ENCODE measurements at regions not wholly inside any gene's neighbourhood (a gene's known extent, or its start where the extent isn't known, plus 50 kb on each side); places are given as distances from the start of the nearest gene placed in this dataset.

- peaks cover 6% of the 10 kb centered on the region for H3K4me1 Mint-ChIP-seq
- no peaks in the 10 kb centered on the region for H3K36me3 Mint-ChIP-seq (ENCODE audit: insufficient read depth)
- ATAC-seq (replicated peaks; ENCODE audit: extremely low read depth, poor library complexity, severe bottlenecking): no peak
- H3K4me3 Mint-ChIP-seq: no peak overlapping the region
- H3K9me3 Mint-ChIP-seq: no peaks in the 10 kb centered on the region
- DNase-seq (ENCODE audit: low spot score in 2 of 2): no peak
- no peak overlapping the region for H3K27ac Mint-ChIP-seq (ENCODE audit: low read depth)
- H3K27me3 Mint-ChIP-seq: peaks cover 24% of the 10 kb centered on the region
Measured at GRCh38 chr10:8128511-8128910, 74.0 kb downstream of the GATA3 start.

- Mint-ChIP-seq H3K4me1 (peaks cover 6% of the 10 kb centered on the region), H3K36me3 (ENCODE audit: insufficient read depth) (no peaks in the 10 kb centered on the region), H3K27me3 (peaks cover 32% of the 10 kb centered on the region), H3K9me3 (no peaks in the 10 kb centered on the region), H3K4me3 (no peak overlapping the region), H3K27ac (ENCODE audit: low read depth) (no peak overlapping the region)
- ATAC-seq (replicated peaks; ENCODE audit: extremely low read depth, poor library complexity, severe bottlenecking): no peak
- no peak for DNase-seq (ENCODE audit: low spot score in 2 of 2)
Measured at GRCh38 chr10:8129438-8129837, 75.0 kb downstream of the GATA3 start.

GRCh38 chr10:8130973-8131911, 76.8 kb downstream of the GATA3 start:
- ATAC-seq (replicated peaks; ENCODE audit: extremely low read depth, poor library complexity, severe bottlenecking): no peak
- Mint-ChIP-seq H3K27ac (ENCODE audit: low read depth) (no peak overlapping the region), H3K9me3 (no peaks in the 10 kb centered on the region), H3K36me3 (ENCODE audit: insufficient read depth) (no peaks in the 10 kb centered on the region), H3K27me3 (peaks cover 32% of the 10 kb centered on the region), H3K4me1 (peaks cover 6% of the 10 kb centered on the region), H3K4me3 (no peak overlapping the region)
- DNase-seq (ENCODE audit: low spot score in 2 of 2): no peak

GRCh38 chr10:8133146-8133545, 78.7 kb downstream of the GATA3 start:
- Mint-ChIP-seq H3K9me3 (no peaks in the 10 kb centered on the region), H3K27ac (ENCODE audit: low read depth) (peak overlapping the region; percentile 38), H3K4me1 (peaks cover 19% of the 10 kb centered on the region), H3K4me3 (no peak overlapping the region), H3K36me3 (ENCODE audit: insufficient read depth) (no peaks in the 10 kb centered on the region), H3K27me3 (peaks cover 32% of the 10 kb centered on the region)
- ATAC-seq (replicated peaks; ENCODE audit: extremely low read depth, poor library complexity, severe bottlenecking) (no peak), DNase-seq (ENCODE audit: low spot score in 2 of 2) (no peak)

GRCh38 chr10:8136736-8137135, 82.2 kb downstream of the GATA3 start:
- Mint-ChIP-seq H3K4me3 (peak overlapping the region; percentile 66), H3K27me3 (peaks cover 23% of the 10 kb centered on the region), H3K9me3 (no peaks in the 10 kb centered on the region), H3K36me3 (ENCODE audit: insufficient read depth) (no peaks in the 10 kb centered on the region), H3K4me1 (peaks cover 19% of the 10 kb centered on the region), H3K27ac (ENCODE audit: low read depth) (no peak overlapping the region)
- DNase-seq (ENCODE audit: low spot score in 2 of 2) (no peak), ATAC-seq (replicated peaks; ENCODE audit: extremely low read depth, poor library complexity, severe bottlenecking) (no peak)

- Mint-ChIP-seq H3K36me3 (ENCODE audit: insufficient read depth) (no peaks in the 10 kb centered on the region), H3K27ac (ENCODE audit: low read depth) (peak overlapping the region; percentile 16), H3K4me1 (peaks cover 19% of the 10 kb centered on the region), H3K9me3 (no peaks in the 10 kb centered on the region), H3K4me3 (peak overlapping the region; percentile 66), H3K27me3 (peaks cover 18% of the 10 kb centered on the region)
- DNase-seq (ENCODE audit: low spot score in 2 of 2): no peak
- ATAC-seq (replicated peaks; ENCODE audit: extremely low read depth, poor library complexity, severe bottlenecking): peak; percentile 61
Measured at GRCh38 chr10:8137272-8137681, 82.8 kb downstream of the GATA3 start.

GRCh38 chr10:8137726-8138125, 83.2 kb downstream of the GATA3 start:
- ATAC-seq (replicated peaks; ENCODE audit: extremely low read depth, poor library complexity, severe bottlenecking) (no peak), DNase-seq (ENCODE audit: low spot score in 2 of 2) (no peak)
- Mint-ChIP-seq H3K9me3 (no peaks in the 10 kb centered on the region), H3K36me3 (ENCODE audit: insufficient read depth) (no peaks in the 10 kb centered on the region), H3K4me1 (peaks cover 19% of the 10 kb centered on the region), H3K27ac (ENCODE audit: low read depth) (peak overlapping the region; percentile 16), H3K27me3 (peaks cover 16% of the 10 kb centered on the region), H3K4me3 (peak overlapping the region; percentile 66)

GRCh38 chr10:8138471-8138870, 84.0 kb downstream of the GATA3 start:
- peak overlapping the region; percentile 11 for H3K4me3 Mint-ChIP-seq
- no peak overlapping the region for H3K27ac Mint-ChIP-seq (ENCODE audit: low read depth)
- H3K36me3 Mint-ChIP-seq (ENCODE audit: insufficient read depth): no peaks in the 10 kb centered on the region
- peaks cover 9% of the 10 kb centered on the region for H3K27me3 Mint-ChIP-seq
- ATAC-seq (replicated peaks; ENCODE audit: extremely low read depth, poor library complexity, severe bottlenecking) (no peak), DNase-seq (ENCODE audit: low spot score in 2 of 2) (no peak)
- H3K4me1 Mint-ChIP-seq: peaks cover 13% of the 10 kb centered on the region
- no peaks in the 10 kb centered on the region for H3K9me3 Mint-ChIP-seq

GRCh38 chr10:8144496-8144895, 90.0 kb downstream of the GATA3 start:
- Mint-ChIP-seq H3K36me3 (ENCODE audit: insufficient read depth) (no peaks in the 10 kb centered on the region), H3K27ac (ENCODE audit: low read depth) (no peak overlapping the region), H3K4me3 (no peak overlapping the region), H3K4me1 (no peaks in the 10 kb centered on the region), H3K9me3 (no peaks in the 10 kb centered on the region), H3K27me3 (peaks cover 13% of the 10 kb centered on the region)
- no peak for DNase-seq (ENCODE audit: low spot score in 2 of 2)
- ATAC-seq (replicated peaks; ENCODE audit: extremely low read depth, poor library complexity, severe bottlenecking): no peak

GRCh38 chr10:8146650-8147049, 92.2 kb downstream of the GATA3 start:
- no peaks in the 10 kb centered on the region for H3K9me3 Mint-ChIP-seq

GRCh38 chr10:8149991-8150390, 95.5 kb downstream of the GATA3 start:
- H3K36me3 Mint-ChIP-seq (ENCODE audit: insufficient read depth): no peaks in the 10 kb centered on the region
- no peak overlapping the region for H3K27ac Mint-ChIP-seq (ENCODE audit: low read depth)
- no peaks in the 10 kb centered on the region for H3K9me3 Mint-ChIP-seq
- peaks cover 15% of the 10 kb centered on the region for H3K27me3 Mint-ChIP-seq
- ATAC-seq (replicated peaks; ENCODE audit: extremely low read depth, poor library complexity, severe bottlenecking) (no peak), DNase-seq (ENCODE audit: low spot score in 2 of 2) (no peak)
- no peak overlapping the region for H3K4me3 Mint-ChIP-seq
- no peaks in the 10 kb centered on the region for H3K4me1 Mint-ChIP-seq

More at GRCh38 chr10:8146650-8147049, 92.2 kb downstream of the GATA3 start:
- Mint-ChIP-seq H3K4me1 (no peaks in the 10 kb centered on the region), H3K4me3 (no peak overlapping the region), H3K27me3 (peaks cover 13% of the 10 kb centered on the region), H3K36me3 (ENCODE audit: insufficient read depth) (no peaks in the 10 kb centered on the region), H3K27ac (ENCODE audit: low read depth) (no peak overlapping the region)
- ATAC-seq (replicated peaks; ENCODE audit: extremely low read depth, poor library complexity, severe bottlenecking) (no peak), DNase-seq (ENCODE audit: low spot score in 2 of 2) (no peak)

- DNase-seq (ENCODE audit: low spot score in 2 of 2) (no peak), ATAC-seq (replicated peaks; ENCODE audit: extremely low read depth, poor library complexity, severe bottlenecking) (no peak)
- H3K9me3 Mint-ChIP-seq: no peaks in the 10 kb centered on the region
- peaks cover 20% of the 10 kb centered on the region for H3K27me3 Mint-ChIP-seq
- no peak overlapping the region for H3K4me3 Mint-ChIP-seq
- H3K4me1 Mint-ChIP-seq: no peaks in the 10 kb centered on the region
- no peaks in the 10 kb centered on the region for H3K36me3 Mint-ChIP-seq (ENCODE audit: insufficient read depth)
- H3K27ac Mint-ChIP-seq (ENCODE audit: low read depth): no peak overlapping the region
Measured at GRCh38 chr10:8150401-8150905, 96.0 kb downstream of the GATA3 start.

GRCh38 chr10:8151086-8151485, 96.6 kb downstream of the GATA3 start:
- ATAC-seq (replicated peaks; ENCODE audit: extremely low read depth, poor library complexity, severe bottlenecking) (no peak), DNase-seq (ENCODE audit: low spot score in 2 of 2) (no peak)
- Mint-ChIP-seq H3K9me3 (no peaks in the 10 kb centered on the region), H3K27me3 (peaks cover 26% of the 10 kb centered on the region), H3K36me3 (ENCODE audit: insufficient read depth) (no peaks in the 10 kb centered on the region), H3K27ac (ENCODE audit: low read depth) (no peak overlapping the region), H3K4me3 (no peak overlapping the region), H3K4me1 (no peaks in the 10 kb centered on the region)
